Thymus (tissue), 11 donors: ENCODE measurements at regions not wholly inside any gene's neighbourhood (a gene's known extent, or its start where the extent isn't known, plus 50 kb on each side); places are given as distances from the start of the nearest gene placed in this dataset.

Source experiments
- DNase-seq, 9 donors: peaks; one replicate each; pipeline ENCODE4 v3.0.0-alpha.2; 2013; ENCODE audit warnings: low spot score in 9 of 9, low read depth in 6 of 9, missing footprints in 1 of 9
- H3K27ac ChIP-seq, 2 donors: one replicate each; pipeline ENCODE4 v1.5.1; 2013; ENCODE audit warnings: control low read depth in 1 of 2, low read depth in 1 of 2, low read length in 1 of 2, mild to moderate bottlenecking in 1 of 2, moderate library complexity in 1 of 2
- H3K27me3 ChIP-seq, 2 donors: one replicate each; pipeline ENCODE4 v1.5.1; 2013; ENCODE audit warnings: low read length in 1 of 2; ENCODE audit not compliant: control insufficient read depth in 2 of 2, insufficient read depth in 1 of 2
- H3K36me3 ChIP-seq, 2 donors: one replicate each; pipeline ENCODE4 v1.5.1; 2013; ENCODE audit warnings: low read length in 1 of 2, mild to moderate bottlenecking in 1 of 2, moderate library complexity in 1 of 2; ENCODE audit not compliant: control insufficient read depth in 2 of 2, insufficient read depth in 2 of 2
- H3K4me1 ChIP-seq, 2 donors: one replicate each; pipeline ENCODE4 v1.5.1; 2013; ENCODE audit warnings: low read length in 2 of 2; ENCODE audit not compliant: control insufficient read depth in 2 of 2, insufficient read depth in 2 of 2
- H3K4me3 ChIP-seq, 2 donors: one replicate each; pipeline ENCODE4 v1.5.1; 2013; ENCODE audit warnings: low read length in 2 of 2, control low read depth in 1 of 2, mild to moderate bottlenecking in 1 of 2
- H3K9me3 ChIP-seq, 2 donors: one replicate each; pipeline ENCODE4 v1.5.1; 2013; ENCODE audit warnings: low read length in 1 of 2, mild to moderate bottlenecking in 1 of 2; ENCODE audit not compliant: control insufficient read depth in 2 of 2, insufficient read depth in 1 of 2
- WGBS: extraction: QIAGEN DNeasy Blood & Tissue Kit; methylation state at CpG from one replicate; pipeline ENCODE4 v1.1.7; 2013; 5-methylcytosine and 5-hydroxymethylcytosine counted together
- donor health status: healthy.

DNA sequence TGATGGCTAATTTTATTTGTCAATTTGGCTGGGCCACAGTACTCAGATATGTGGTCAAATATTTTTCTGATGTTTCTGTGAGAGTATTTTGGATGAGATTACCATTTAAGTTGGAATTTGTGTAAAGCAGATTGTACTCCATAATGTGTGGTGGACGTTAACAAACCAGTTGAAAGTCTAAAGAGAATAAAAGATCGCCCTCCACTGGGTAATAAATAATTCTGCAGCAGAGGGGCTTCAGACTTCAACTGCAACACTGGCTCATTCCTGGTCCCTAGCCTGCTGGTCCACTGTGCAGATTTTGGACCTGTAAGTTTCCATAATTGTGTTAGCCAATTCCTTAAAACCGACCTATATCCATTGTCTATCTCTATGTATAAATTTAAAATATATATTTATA lies 540.3 kb downstream of the PCDH18 start:
- H3K27ac ChIP-seq, result no peak overlapping the region
- no peaks in the 10 kb centered on the region for H3K27me3 ChIP-seq
- 61% methylated on average over 3 of the region's 3 CpGs for WGBS
- H3K9me3 ChIP-seq, result no peaks in the 10 kb centered on the region
- no peak overlapping the region for H3K4me3 ChIP-seq
- no peaks in the 10 kb centered on the region for H3K36me3 ChIP-seq
- no peaks in the 10 kb centered on the region for H3K4me1 ChIP-seq
- no peak for DNase-seq

DNA sequence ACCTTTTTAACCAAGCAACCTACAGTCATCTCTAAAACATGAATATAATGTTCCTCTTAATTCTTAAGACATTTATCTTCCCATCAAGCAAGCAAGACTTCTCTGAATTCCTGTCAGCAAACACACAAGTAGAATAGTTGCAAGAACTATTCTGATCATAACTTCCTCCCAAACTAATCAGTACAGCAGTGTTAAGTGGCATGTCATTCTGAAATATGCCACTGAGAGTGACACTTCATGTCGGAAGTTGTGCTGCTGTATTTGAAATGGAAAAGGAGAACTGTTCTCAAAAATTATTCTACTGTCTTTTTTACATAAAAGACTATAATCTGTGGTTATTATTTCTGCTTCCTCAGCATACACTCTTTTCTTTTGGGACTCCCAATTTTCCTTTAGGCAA lies 546.6 kb downstream of the PCDH18 start:
- H3K27me3 ChIP-seq, result no peaks in the 10 kb centered on the region
- no peak overlapping the region for H3K27ac ChIP-seq
- no peaks in the 10 kb centered on the region for H3K4me1 ChIP-seq
- no peaks in the 10 kb centered on the region for H3K36me3 ChIP-seq
- H3K9me3 ChIP-seq, result no peaks in the 10 kb centered on the region
- 42% methylated on average over 1 of the region's 1 CpG for whole genome bisulfite sequencing
- DNase-seq, result no peak
- no peak overlapping the region for H3K4me3 ChIP-seq

DNA sequence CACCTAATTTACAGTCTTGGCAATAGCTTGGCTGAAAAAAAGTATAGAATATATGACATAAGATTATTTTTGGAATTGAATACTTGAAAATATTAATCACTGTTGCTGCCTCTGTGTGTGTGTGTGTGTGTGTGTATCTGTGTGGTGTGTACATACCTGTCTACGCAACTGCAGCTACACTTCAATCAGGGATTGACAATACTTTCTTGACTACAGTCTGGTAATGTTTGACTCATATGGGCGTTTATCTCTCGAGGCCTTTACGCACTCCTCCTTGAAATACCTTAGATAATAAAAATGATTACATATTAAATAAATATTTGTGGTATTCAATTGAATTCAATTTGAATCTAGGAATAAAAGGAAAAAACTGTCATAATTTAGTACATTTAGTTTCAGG lies 565.2 kb downstream of the PCDH18 start:
- Histone ChIP-seq H3K4me1 (no peaks in the 10 kb centered on the region), H3K27ac (no peak overlapping the region), H3K4me3 (no peak overlapping the region), H3K36me3 (no peaks in the 10 kb centered on the region), H3K9me3 (peaks cover 0 to 3% of the 10 kb centered on the region in 2 donors), H3K27me3 (no peaks in the 10 kb centered on the region)
- WGBS, result 95% methylated on average over 4 of the region's 4 CpGs
- DNase-seq, result no peak

DNA sequence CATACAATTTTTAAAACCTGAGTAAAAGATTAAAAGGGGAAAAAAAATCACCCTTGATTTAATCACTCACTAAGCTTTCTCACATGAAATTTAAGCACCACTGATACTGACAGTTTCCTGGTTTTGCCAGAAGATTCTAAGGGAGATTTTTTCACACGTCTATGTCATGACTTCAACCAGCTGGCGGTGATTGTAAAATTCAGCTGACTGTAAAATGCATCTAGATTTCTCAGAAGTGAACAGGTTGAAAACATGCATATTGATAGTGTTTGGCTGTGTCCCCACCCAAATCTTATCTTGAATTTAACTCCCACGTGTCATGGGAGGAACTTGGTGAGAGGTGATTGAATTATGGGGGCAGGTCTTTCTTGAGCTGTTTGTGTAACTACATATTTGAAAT lies 566.8 kb downstream of the PCDH18 start:
- 86% methylated on average over 3 of the region's 3 CpGs for WGBS
- H3K4me1 ChIP-seq, result no peaks in the 10 kb centered on the region

DNA sequence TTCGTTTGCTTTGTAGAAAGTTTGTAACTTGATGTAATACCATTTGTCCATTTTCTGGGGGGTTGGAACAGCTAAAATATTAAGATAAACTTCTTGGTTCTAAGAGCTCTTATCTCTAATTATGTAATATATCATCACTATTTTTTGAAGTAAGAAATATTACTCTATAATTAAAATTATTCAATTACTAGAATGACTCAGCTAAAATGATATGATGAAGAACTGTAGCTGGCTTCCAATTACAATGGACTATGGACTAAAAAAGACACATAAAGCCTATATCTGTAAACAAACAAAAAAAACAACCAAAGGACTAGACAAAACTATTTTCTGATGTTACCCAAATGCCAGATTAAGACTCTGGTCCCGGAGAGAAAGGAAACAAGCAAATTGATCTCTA lies 569.4 kb downstream of the PCDH18 start:
- WGBS, result 87% methylated on average over 2 of the region's 2 CpGs
- no peaks in the 10 kb centered on the region for H3K36me3 ChIP-seq
- no peaks in the 10 kb centered on the region for H3K4me1 ChIP-seq
- no peak for DNase-seq
- H3K9me3 ChIP-seq, result no peaks in the 10 kb centered on the region
- no peak overlapping the region for H3K27ac ChIP-seq
- H3K27me3 ChIP-seq, result no peaks in the 10 kb centered on the region
- no peak overlapping the region for H3K4me3 ChIP-seq

More for the DNA sequence above, 566.8 kb downstream of the PCDH18 start:
- Histone ChIP-seq H3K4me3 (no peak overlapping the region), H3K9me3 (no peaks in the 10 kb centered on the region), H3K36me3 (no peaks in the 10 kb centered on the region), H3K27ac (no peak overlapping the region), H3K27me3 (no peaks in the 10 kb centered on the region)
- no peak for DNase-seq

DNA sequence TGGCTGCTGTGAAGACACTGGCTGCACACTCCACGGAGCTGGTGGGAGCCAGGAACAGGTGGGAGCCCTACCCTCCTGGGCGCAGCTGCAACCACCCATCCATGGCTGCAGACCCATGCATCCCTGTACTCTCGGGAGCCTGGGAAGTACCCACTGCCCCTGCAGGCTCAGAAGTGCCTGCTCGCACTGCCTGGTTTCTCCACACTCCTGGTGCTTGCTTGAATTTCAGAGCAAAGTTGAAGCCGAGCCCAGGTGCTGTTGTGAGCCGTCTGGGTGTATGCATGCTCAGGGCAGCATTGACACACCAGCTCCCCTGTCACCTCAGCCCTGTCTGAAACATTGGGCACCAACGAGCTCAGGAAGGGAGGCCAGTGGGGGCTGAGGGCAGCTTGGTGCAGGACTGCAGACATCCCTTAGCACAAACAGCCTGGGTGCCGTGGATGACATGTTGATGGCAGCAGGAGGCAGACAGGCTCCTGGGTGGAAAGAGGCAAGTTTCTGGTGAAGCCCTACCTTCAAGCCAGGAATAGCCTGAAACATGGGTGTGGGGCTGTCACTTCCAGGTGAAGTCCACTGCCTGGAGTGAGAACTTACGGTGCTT lies 585.9 kb downstream of the PCDH18 start:
- no peaks in the 10 kb centered on the region for H3K36me3 ChIP-seq
- peaks cover 0 to 17% of the 10 kb centered on the region in 2 donors for H3K9me3 ChIP-seq
- H3K27ac ChIP-seq, result no peak overlapping the region
- 91% methylated on average over 9 of the region's 9 CpGs for WGBS
- H3K27me3 ChIP-seq, result no peaks in the 10 kb centered on the region
- DNase-seq, result no peak
- H3K4me3 ChIP-seq, result no peak overlapping the region
- H3K4me1 ChIP-seq, result no peaks in the 10 kb centered on the region

DNA sequence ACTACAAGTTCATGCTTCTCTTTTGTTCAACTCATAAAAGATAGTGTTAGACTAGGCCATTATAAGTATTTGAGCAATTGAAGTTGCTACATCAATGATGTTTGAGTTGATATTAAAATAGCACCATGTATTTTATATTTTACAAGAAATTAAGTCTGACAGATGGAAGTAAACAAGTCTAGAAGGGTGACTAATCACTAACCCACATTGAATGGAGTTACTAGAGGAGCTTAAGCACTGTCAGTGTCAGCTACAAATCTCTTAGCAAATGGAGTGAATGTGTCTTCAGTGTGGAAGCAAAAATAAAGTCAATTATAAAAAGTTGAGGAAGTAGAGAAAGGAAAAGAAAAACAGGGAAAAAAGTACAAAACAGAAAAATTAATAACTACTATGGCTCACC lies 592.5 kb downstream of the PCDH18 start:
- DNase-seq, result no peak
- Histone ChIP-seq H3K9me3 (no peaks in the 10 kb centered on the region), H3K27ac (no peak overlapping the region), H3K36me3 (no peaks in the 10 kb centered on the region), H3K27me3 (no peaks in the 10 kb centered on the region), H3K4me3 (no peak overlapping the region), H3K4me1 (no peaks in the 10 kb centered on the region)

DNA sequence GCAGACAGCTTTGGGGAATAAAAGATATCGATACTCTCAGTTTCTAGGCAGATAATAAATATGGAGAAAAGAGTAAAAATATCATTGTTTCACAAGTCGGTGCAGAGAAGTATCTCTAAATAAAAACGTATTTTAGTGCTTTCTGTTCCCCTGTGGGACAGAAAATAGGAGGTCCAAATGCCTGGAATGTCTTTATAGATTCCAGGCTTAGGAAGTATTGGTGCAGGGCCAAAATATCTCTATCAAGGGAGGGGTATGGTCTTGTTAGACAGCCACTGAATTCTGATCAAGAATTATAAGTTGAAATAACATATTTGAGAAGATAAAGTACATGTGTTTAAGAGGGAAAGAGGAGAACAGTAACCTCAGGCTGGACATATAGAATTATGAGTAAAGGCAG lies 596.4 kb downstream of the PCDH18 start:
- DNase-seq, result no peak
- H3K4me1 ChIP-seq, result no peaks in the 10 kb centered on the region
- H3K4me3 ChIP-seq, result no peak overlapping the region
- H3K9me3 ChIP-seq, result no peaks in the 10 kb centered on the region
- H3K27ac ChIP-seq, result no peak overlapping the region
- WGBS, result 68% methylated on average over 3 of the region's 3 CpGs
- no peaks in the 10 kb centered on the region for H3K36me3 ChIP-seq
- no peaks in the 10 kb centered on the region for H3K27me3 ChIP-seq

DNA sequence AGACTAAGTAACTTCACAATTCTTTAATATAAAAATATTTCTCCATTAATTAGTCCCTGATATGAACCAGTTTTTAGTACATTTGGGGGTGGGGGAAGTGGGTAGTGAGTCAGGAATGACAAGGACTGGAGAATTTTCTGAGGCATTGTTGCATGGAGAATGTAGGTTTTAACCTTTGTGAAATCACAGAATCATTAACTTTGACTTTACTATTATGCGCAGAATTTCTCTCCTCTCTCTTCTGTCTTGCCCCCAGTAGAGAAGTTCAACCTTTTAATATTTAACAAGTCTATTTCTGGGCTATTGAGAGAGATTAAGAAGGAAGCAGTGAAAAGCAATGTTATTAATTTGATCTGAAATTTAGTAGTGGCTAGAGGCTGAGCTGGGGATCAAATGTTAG lies 597.0 kb downstream of the PCDH18 start:
- no peak for DNase-seq
- WGBS, result 99% methylated on average over 1 of the region's 1 CpG
- Histone ChIP-seq H3K36me3 (no peaks in the 10 kb centered on the region), H3K27ac (no peak overlapping the region), H3K27me3 (no peaks in the 10 kb centered on the region), H3K9me3 (no peaks in the 10 kb centered on the region), H3K4me1 (no peaks in the 10 kb centered on the region), H3K4me3 (no peak overlapping the region)

DNA sequence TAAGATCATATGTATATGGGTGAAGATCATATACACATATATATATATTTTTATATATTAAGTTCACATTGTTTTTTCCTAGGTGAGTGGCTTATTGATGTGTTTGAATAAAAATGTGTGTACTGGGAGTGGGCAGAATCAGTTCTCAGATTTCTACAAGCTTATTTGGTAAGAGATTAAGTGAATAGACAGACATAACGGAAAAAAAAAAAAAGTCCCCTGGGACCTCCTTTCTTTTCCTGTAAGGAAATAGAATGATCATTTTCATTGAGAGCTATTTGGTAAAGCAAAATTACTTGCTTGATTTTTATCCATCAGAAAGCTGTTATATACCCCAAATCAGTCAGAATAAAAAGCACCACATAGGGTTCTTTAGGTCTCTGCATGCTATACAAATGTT lies 597.7 kb downstream of the PCDH18 start:
- no peak overlapping the region for H3K27ac ChIP-seq
- no peaks in the 10 kb centered on the region for H3K27me3 ChIP-seq
- no peaks in the 10 kb centered on the region for H3K9me3 ChIP-seq
- H3K4me1 ChIP-seq, result no peaks in the 10 kb centered on the region
- no peak for DNase-seq
- 78% methylated on average over 1 of the region's 1 CpG for WGBS
- no peak overlapping the region for H3K4me3 ChIP-seq
- no peaks in the 10 kb centered on the region for H3K36me3 ChIP-seq
